ENCODE measurements at regions not wholly inside any gene's neighbourhood (a gene's known extent, or its start where the extent isn't known, plus 50 kb on each side); places are given as distances from the start of the nearest gene placed in this dataset.

DNA sequence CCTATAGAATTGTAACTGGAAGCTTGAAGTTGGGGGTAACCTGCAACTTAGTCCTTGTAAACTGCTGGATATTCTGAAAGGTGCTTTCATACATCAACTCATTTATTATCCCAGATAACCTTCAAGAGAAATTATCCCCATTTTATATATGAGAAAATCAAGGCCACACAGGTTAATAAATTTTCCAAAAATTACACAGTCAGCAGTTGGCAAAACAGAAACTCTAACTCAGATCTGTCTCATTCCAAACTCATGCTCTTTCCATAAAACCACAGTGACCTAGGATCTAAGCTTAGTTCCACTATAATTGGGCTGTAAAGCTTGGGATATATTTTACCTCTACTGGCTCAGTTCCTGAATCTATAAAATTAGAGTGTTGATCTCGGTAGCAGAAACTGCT lies 167.6 kb upstream of the DDX18 start:
- DNase-seq (ENCODE audit: insufficient read length, low spot score) (no peak), FAIRE-seq (no peak)
- no peak for TF ChIP-seq POLR2A (IDR thresholded peaks at IDR 0.05; ENCODE audit: low read depth, low read length)

DNA sequence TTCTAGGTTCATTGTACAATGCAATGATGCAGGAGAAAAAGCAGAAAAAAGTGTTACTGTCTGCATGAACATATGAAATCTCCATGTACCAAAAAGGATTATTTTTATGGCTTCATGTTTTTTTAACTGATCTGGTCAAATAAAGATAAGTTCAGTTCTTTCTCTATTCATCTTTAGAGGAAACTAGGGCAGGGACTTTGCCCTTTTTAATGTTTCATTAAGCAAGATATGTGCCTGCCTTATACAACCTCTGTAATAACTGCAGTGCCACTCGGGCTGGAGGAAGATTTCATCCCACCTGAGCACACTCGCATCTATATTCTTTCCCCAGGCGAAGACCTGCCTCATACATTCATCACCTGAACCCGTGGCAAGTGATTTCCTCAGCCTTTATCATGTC lies 157.9 kb upstream of the DDX18 start:
- FAIRE-seq = no peak
- no peak for TF ChIP-seq POLR2A (IDR thresholded peaks at IDR 0.05; ENCODE audit: low read depth, low read length)
- no peak for DNase-seq (ENCODE audit: insufficient read length, low spot score)

DNA sequence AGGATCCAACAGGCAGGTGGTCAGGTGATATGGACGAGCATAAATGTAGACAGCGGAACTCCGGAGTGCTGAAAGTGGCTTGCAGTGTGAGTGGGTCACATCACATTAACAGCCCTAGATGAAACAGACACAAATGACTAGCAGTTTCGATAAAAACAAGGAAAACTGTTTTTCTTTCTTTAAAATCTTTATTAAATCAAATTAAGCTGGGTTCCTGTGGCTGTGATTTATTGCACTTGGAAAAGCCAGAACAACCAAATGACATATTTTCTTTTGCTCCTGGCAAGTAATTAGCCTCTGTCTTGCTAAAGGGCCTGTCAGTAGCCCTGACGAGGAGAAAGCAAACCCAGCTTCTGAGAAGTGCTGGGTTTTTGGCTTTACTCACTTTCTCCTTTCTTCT lies 152.9 kb upstream of the DDX18 start:
- no peak for FAIRE-seq

GRCh38 chr2:117674172-117674571 lies 140.3 kb upstream of the DDX18 start:
- FAIRE-seq = no peak
- TF ChIP-seq POLR2A (IDR thresholded peaks at IDR 0.05; ENCODE audit: low read depth, low read length) = no peak
- DNase-seq (ENCODE audit: insufficient read length, low spot score) = no peak

More for the DNA sequence above, 152.9 kb upstream of the DDX18 start:
- no peak for TF ChIP-seq POLR2A (IDR thresholded peaks at IDR 0.05; ENCODE audit: low read depth, low read length)
- DNase-seq (ENCODE audit: insufficient read length, low spot score) = no peak

- no peak for TF ChIP-seq POLR2A (IDR thresholded peaks at IDR 0.05; ENCODE audit: low read depth, low read length)
- no peak for FAIRE-seq
- no peak for DNase-seq (ENCODE audit: insufficient read length, low spot score)
Measured at GRCh38 chr2:117679952-117680351, 134.5 kb upstream of the DDX18 start.

DNA sequence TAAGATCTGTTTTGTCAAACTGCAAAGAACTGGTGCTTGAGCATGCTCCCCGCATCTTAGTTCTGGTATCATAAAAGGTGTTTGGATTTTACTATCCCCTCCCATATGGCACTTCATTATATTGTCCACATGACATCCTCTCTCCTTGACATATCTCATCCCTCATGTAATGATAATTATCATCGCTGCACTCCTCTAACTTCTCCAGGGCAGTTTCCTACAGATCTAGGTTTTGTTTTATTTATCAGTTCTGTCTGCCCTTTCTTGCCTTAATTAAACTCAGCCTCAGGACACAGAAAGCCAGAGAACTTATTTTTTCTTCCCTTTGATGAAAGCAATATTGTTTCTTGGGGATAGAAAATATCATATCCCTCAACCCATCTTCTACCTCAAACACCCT lies 129.6 kb upstream of the DDX18 start:
- no peak for FAIRE-seq
- TF ChIP-seq POLR2A (IDR thresholded peaks at IDR 0.05; ENCODE audit: low read depth, low read length) = no peak
- DNase-seq (ENCODE audit: insufficient read length, low spot score) = no peak

DNA sequence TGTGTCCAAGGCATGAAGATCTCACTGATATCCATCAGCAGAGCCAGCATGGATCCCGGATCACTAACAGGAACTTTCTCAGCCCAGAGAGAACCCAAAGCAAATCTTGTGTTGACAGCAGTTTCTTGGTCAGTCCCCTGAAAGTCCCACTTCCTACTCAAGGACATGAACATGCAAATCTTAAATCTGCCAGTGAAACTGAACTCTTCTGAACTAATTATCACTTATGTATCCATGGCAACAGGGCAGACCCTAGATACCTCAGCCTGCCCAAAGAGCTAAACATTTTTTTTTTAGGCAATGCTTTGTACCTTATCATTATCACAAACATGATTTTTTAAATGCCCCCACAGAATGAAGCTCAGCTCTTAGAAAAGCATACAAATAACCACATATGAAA lies 127.8 kb upstream of the DDX18 start:
- no peak for FAIRE-seq
- no peak for TF ChIP-seq POLR2A (IDR thresholded peaks at IDR 0.05; ENCODE audit: low read depth, low read length)
- no peak for DNase-seq (ENCODE audit: insufficient read length, low spot score)

- no peak for TF ChIP-seq POLR2A (IDR thresholded peaks at IDR 0.05; ENCODE audit: low read depth, low read length)
- FAIRE-seq (no peak), DNase-seq (ENCODE audit: insufficient read length, low spot score) (no peak)
Measured at GRCh38 chr2:117691595-117691994, 122.9 kb upstream of the DDX18 start.

DNA sequence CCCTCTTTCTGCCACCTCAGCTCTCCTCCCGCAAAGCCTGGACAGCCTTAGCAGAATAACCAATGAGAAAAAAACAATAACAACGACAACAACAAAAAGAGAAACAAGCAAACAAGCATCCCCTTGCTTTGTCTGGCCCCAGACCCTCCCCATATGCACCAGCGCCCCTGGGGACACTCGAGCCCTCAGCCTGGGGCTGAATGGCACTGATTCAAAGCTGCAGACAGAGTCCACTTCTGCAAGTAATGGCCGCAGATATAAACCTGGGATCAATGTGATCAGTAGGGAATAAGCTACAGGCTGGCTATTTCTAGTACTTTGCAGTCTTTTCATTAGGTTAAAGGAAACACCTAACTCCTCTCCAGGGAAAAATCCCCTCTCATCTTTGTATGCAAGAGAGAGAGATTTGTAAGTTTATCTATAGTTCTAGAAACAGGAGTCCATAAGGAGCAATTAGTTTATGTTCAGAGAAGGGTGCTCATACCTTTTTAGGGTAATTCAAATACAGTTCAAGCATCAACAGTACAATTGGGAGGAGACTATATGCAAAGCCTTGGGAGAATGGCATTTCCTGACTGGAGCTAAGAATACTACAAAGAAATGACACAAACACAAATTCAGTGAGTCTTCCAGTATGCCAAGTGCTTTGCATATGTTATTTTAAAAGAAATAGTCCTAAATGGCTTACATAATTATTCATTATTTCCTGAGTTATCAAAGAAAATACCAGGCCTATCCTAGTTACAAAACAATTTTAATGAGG lies 122.3 kb upstream of the DDX18 start:
- no peak for TF ChIP-seq POLR2A (IDR thresholded peaks at IDR 0.05; ENCODE audit: low read depth, low read length)
- no peak for FAIRE-seq
- DNase-seq (ENCODE audit: insufficient read length, low spot score) = no peak

DNA sequence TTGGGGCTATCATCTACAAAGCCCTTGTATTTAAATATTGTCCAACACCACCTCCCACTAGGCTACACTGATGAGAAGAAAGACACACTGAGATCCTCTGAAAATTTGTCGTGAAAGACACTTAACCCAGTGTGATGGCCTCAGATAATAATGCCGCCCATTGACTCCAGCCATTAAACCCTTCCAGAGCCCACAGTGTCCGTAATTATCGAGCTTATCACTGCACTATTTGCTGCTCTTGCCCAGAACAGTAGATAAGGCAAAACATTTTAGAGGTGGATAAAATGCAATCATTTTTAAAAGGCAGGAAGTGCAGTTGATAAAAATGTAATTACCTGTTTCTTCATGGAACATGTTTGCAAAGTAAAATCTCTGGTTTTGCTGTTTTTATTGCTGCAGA lies 121.3 kb upstream of the DDX18 start:
- DNase-seq (ENCODE audit: insufficient read length, low spot score) (no peak), FAIRE-seq (no peak)
- TF ChIP-seq POLR2A (IDR thresholded peaks at IDR 0.05; ENCODE audit: low read depth, low read length) = no peak

DNA sequence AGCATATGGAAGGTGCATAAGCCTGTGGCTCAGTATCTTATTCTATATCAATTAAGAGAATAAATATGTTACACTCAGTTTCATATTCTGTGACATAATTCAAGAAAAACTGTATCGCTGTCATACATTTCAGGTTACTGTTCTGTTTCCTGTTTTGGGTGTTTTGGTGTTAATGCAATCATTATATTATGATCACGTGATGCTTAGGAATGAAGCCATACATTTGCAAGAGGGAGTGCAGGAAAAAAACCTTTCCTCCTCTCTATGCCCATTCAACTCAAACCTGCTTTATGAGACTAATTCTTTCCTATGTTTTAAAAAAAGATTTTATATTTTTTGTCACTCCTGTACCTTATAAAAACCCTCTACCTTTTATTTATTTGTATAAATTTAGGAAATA lies 120.8 kb upstream of the DDX18 start:
- FAIRE-seq (no peak), DNase-seq (ENCODE audit: insufficient read length, low spot score) (no peak)
- TF ChIP-seq POLR2A (IDR thresholded peaks at IDR 0.05; ENCODE audit: low read depth, low read length) = no peak

GRCh38 chr2:117698287-117698686 lies 116.2 kb upstream of the DDX18 start:
- TF ChIP-seq POLR2A (IDR thresholded peaks at IDR 0.05; ENCODE audit: low read depth, low read length) = no peak
- no peak for FAIRE-seq
- no peak for DNase-seq (ENCODE audit: insufficient read length, low spot score)

DNA sequence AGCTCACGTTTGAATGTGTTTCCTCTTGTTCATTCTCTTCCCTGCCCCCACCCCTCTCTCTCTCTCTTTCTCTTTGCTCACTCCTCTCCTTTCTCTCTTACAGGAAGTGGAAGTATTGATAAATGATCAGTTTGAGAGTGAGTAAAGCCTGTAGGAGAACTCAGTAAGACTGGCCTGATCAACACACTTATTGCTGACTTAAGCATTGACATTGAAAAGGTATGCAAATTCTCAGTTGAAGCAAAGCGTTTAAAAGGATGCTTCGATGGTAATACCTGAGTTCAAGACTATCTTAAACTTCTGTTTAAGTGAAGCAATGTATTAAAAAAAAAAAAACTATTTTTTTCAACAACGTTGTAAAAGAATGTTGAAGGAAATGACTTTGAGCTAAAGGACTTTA lies 115.7 kb upstream of the DDX18 start:
- no peak for TF ChIP-seq POLR2A (IDR thresholded peaks at IDR 0.05; ENCODE audit: low read depth, low read length)
- FAIRE-seq = no peak
- DNase-seq (ENCODE audit: insufficient read length, low spot score) = no peak

DNA sequence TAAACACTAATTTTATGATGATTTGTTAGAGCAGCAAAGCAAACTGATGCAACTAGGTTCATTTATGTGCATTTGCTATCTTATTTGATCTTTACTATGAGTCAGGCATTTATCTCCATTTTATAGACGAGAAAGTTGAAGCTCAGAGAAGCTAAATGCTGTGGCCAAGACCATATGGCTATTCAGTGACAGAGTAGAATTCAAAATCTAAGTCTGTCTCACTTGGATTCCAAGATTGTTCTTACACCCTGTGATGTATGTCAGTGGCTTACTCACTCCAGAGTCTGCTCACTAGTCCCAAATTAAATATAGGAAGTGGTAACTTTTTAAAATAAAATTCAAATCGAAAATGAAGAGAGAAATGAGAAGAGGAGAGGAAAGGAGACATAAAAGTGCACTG lies 114.0 kb upstream of the DDX18 start:
- no peak for TF ChIP-seq POLR2A (IDR thresholded peaks at IDR 0.05; ENCODE audit: low read depth, low read length)
- FAIRE-seq (no peak), DNase-seq (ENCODE audit: insufficient read length, low spot score) (no peak)

DNA sequence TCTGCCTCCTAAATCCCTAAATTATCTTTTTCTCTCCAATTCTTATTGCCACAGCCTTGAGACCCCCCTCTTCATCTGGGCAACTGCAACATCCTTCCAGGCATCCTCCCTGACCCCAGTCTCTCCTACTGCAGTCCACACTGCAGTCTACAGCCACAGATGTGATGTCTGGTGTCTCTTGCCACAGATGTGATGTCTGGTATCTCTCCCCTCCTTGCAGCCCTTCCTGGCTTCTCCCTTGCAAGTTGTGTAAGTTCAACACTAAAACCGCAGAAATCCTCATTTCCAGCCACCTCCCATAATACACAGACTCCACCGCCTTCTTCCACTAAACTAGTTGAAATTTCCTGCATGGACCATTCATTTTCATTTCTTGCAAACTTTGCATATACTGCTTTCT lies 113.1 kb upstream of the DDX18 start:
- no peak for FAIRE-seq
- DNase-seq (ENCODE audit: insufficient read length, low spot score) = no peak
- no peak for TF ChIP-seq POLR2A (IDR thresholded peaks at IDR 0.05; ENCODE audit: low read depth, low read length)

GRCh38 chr2:117702098-117702497 lies 112.4 kb upstream of the DDX18 start:
- FAIRE-seq (no peak), DNase-seq (ENCODE audit: insufficient read length, low spot score) (no peak)

More at GRCh38 chr2:117702098-117702497, 112.4 kb upstream of the DDX18 start:
- TF ChIP-seq POLR2A (IDR thresholded peaks at IDR 0.05; ENCODE audit: low read depth, low read length) = no peak

All from H54 (cell line).